D721Med (cell line): ENCODE measurements at regions not wholly inside any gene's neighbourhood (a gene's known extent, or its start where the extent isn't known, plus 50 kb on each side); places are given as distances from the start of the nearest gene placed in this dataset.

Experiments used
- DNase-seq: peaks from one replicate; pipeline ENCODE4 v3.0.0; 2011; ENCODE audit warnings: low spot score; ENCODE audit not compliant: insufficient read length
- FAIRE-seq: peaks from 2 replicates; lab custom pipeline; 2011; peaks lifted over from hg19 to GRCh38; lab: Jason Lieb, UNC
- TF ChIP-seq, protein P1 (sequence below): IDR thresholded peaks from 2 replicates; pipeline ENCODE4 v1.5.1; 2012; ENCODE audit warnings: mild to moderate bottlenecking, control low read depth; ENCODE audit not compliant: insufficient read depth; ENCODE audit errors: missing control alignments

DNA sequence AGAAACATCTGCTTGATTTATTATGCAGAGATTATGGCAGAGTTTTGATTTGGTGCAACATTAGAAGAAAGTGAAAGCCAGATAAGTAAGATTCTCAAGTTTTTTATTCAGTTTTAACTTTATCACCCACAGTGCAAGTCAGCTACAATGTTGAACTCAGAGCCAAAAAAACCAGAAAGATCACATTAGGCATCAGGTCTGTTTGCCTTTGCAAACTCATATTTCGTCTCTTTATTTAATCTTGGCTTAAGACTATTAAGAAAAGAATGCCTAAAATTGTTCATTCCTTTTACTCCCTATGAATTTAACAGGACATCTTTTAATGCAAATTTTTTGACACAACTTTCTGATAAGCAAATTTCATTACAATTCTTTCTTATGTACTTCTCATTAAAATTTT, 76.0 kb upstream of the TMEM26 start:
- DNase-seq = no peak
- TF ChIP-seq, protein P1, sequence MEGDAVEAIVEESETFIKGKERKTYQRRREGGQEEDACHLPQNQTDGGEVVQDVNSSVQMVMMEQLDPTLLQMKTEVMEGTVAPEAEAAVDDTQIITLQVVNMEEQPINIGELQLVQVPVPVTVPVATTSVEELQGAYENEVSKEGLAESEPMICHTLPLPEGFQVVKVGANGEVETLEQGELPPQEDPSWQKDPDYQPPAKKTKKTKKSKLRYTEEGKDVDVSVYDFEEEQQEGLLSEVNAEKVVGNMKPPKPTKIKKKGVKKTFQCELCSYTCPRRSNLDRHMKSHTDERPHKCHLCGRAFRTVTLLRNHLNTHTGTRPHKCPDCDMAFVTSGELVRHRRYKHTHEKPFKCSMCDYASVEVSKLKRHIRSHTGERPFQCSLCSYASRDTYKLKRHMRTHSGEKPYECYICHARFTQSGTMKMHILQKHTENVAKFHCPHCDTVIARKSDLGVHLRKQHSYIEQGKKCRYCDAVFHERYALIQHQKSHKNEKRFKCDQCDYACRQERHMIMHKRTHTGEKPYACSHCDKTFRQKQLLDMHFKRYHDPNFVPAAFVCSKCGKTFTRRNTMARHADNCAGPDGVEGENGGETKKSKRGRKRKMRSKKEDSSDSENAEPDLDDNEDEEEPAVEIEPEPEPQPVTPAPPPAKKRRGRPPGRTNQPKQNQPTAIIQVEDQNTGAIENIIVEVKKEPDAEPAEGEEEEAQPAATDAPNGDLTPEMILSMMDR = no peak
- FAIRE-seq = no peak

GRCh38 chr10:61503051-61503450, 49.9 kb upstream of the TMEM26 start:
- TF ChIP-seq, protein P1 = no peak
- FAIRE-seq = no peak
- no peak for DNase-seq
